H1 (cell line): ENCODE measurements at regions not wholly inside any gene's neighbourhood (a gene's known extent, or its start where the extent isn't known, plus 50 kb on each side); places are given as distances from the start of the nearest gene placed in this dataset.

Experiments
- CTCF ChIA-PET: fragments of 300-600 bp; sonication (Branson Sonifier 250); formaldehyde crosslinking; loops from one replicate; lab custom pipeline; 2021; ENCODE audit not compliant: partially characterized antibody; lab: Charles Lee
- POLR2A ChIA-PET: fragments of 300-600 bp; sonication (Branson Sonifier 250); formaldehyde crosslinking; loops from one replicate; lab custom pipeline; 2021; ENCODE audit warnings: inconsistent platforms; ENCODE audit not compliant: partially characterized antibody; lab: Charles Lee
- DNase-seq, 2 experiments: peaks; one replicate each; pipeline versions ENCODE4 v3.0.0 to v3.0.0-alpha.2; 2010 to 2022; ENCODE audit warnings: low spot score in 2 of 2, low read depth in 1 of 2, mixed read lengths in 1 of 2
- FAIRE-seq: peaks from 2 replicates; lab custom pipeline; 2011; peaks lifted over from hg19 to GRCh38; lab: Jason Lieb, UNC
- H2AFZ ChIP-seq: 2 replicates; pipeline ENCODE4 v1.8.1; 2012; ENCODE audit warnings: low read length, inconsistent platforms
- H2AK5ac ChIP-seq: 2 replicates; pipeline ENCODE4 v1.6.1; 2013; ENCODE audit warnings: low read depth, low read length
- H2BK120ac ChIP-seq: replicated peaks from 2 replicates; pipeline ENCODE3; 2013; ENCODE audit warnings: low read depth, low read length, inconsistent platforms
- H2BK12ac ChIP-seq: 2 replicates; pipeline ENCODE4 v1.6.1; 2013; ENCODE audit warnings: low read depth, low read length
- H2BK15ac ChIP-seq: 2 replicates; pipeline ENCODE4 v1.6.1; 2013; ENCODE audit warnings: low read length
- H2BK20ac ChIP-seq: 2 replicates; pipeline ENCODE4 v1.6.1; 2013; ENCODE audit warnings: low read length
- H2BK5ac ChIP-seq: 2 replicates; pipeline ENCODE4 v1.6.1; 2013; ENCODE audit warnings: low read depth, low read length
- H3K14ac ChIP-seq: 2 replicates; pipeline ENCODE4 v1.6.1; 2013; ENCODE audit warnings: inconsistent platforms; ENCODE audit not compliant: insufficient read length
- H3K18ac ChIP-seq: 2 replicates; pipeline ENCODE4 v1.6.1; 2013; ENCODE audit warnings: low read length; ENCODE audit errors: extremely low read depth
- H3K23ac ChIP-seq: 2 replicates; pipeline ENCODE4 v1.6.1; 2013; ENCODE audit warnings: inconsistent platforms; ENCODE audit not compliant: insufficient read length
- H3K23me2 ChIP-seq: 2 replicates; pipeline ENCODE4 v1.6.1; 2013; ENCODE audit warnings: low read depth, low read length
- H3K27ac ChIP-seq: 2 replicates; pipeline ENCODE4 v1.6.1; 2011; ENCODE audit warnings: low read depth, low read length, inconsistent platforms
- H3K27me3 ChIP-seq, 4 experiments: replicated peaks in 1 of 4; 1 replicate in 1 of 4; 2 replicates in 3 of 4; pipeline versions ENCODE4 v1.6.1 to v1.8.1; 2011 to 2013; ENCODE audit warnings: low read length in 3 of 4, mild to moderate bottlenecking in 3 of 4, inconsistent platforms in 2 of 4, mixed read lengths in 2 of 4, moderate library complexity in 1 of 4; ENCODE audit not compliant: control insufficient read depth in 3 of 4, insufficient read depth in 3 of 4; ENCODE audit errors: extremely low read depth in 1 of 4
- H3K36me3 ChIP-seq, 4 experiments: 2 replicates each; pipeline versions ENCODE4 v1.6.1 to v1.8.1; 2011 to 2013; ENCODE audit warnings: mild to moderate bottlenecking in 4 of 4, low read length in 3 of 4, moderate library complexity in 2 of 4, control low read depth in 1 of 4, inconsistent platforms in 1 of 4; ENCODE audit not compliant: insufficient read depth in 4 of 4, control insufficient read depth in 2 of 4
- H3K4ac ChIP-seq: replicated peaks from 2 replicates; pipeline ENCODE3; 2013; ENCODE audit warnings: low read length, low read depth, mixed read lengths, inconsistent platforms; ENCODE audit not compliant: insufficient read length
- H3K4me1 ChIP-seq, 4 experiments: replicated peaks in 1 of 4; 1 replicate in 1 of 4; 2 replicates in 3 of 4; pipeline versions ENCODE4 v1.6.1 to v1.8.1; 2011 to 2013; ENCODE audit warnings: low read length in 3 of 4, inconsistent platforms in 2 of 4, mixed read lengths in 1 of 4; ENCODE audit not compliant: insufficient read depth in 4 of 4, control insufficient read depth in 3 of 4
- H3K4me2 ChIP-seq, 2 experiments: 2 replicates each; pipeline versions ENCODE4 v1.6.1 to v1.8.1; 2011 to 2013; ENCODE audit warnings: low read depth in 2 of 2, low read length in 2 of 2, control low read depth in 1 of 2, inconsistent platforms in 1 of 2, mild to moderate bottlenecking in 1 of 2; ENCODE audit not compliant: insufficient read depth in 1 of 2
- H3K4me3 ChIP-seq, 4 experiments: fragments of 200-600, 300-600 bp in 1 of 4; sonication (generic), shearing (Covaris generic), sonication (Bioruptor Twin) in 1 of 4; 2 replicates each; pipeline versions ENCODE4 v1.5.1 to v1.8.1; 2011 to 2016; ENCODE audit warnings: low read length in 4 of 4, low read depth in 3 of 4, control low read depth in 2 of 4, inconsistent platforms in 2 of 4, mild to moderate bottlenecking in 2 of 4, mixed read lengths in 1 of 4, moderate library complexity in 1 of 4; ENCODE audit not compliant: insufficient read depth in 2 of 4; ENCODE audit errors: extremely low read depth in 1 of 4
- H3K56ac ChIP-seq: replicated peaks from 2 replicates; pipeline ENCODE3; 2013; ENCODE audit warnings: low read depth, mild to moderate bottlenecking, mixed read lengths, low read length, inconsistent platforms; ENCODE audit not compliant: insufficient read length
- H3K79me1 ChIP-seq: 2 replicates; pipeline ENCODE4 v1.6.1; 2013; ENCODE audit warnings: low read depth, low read length, control low read depth
- H3K79me2 ChIP-seq, 2 experiments: 2 replicates each; pipeline versions ENCODE4 v1.6.1 to v1.8.1; 2012 to 2013; ENCODE audit warnings: low read length in 2 of 2, mild to moderate bottlenecking in 2 of 2, inconsistent platforms in 1 of 2; ENCODE audit not compliant: insufficient read depth in 2 of 2, control insufficient read depth in 1 of 2
- H3K9ac ChIP-seq, 4 experiments: replicated peaks in 1 of 4; 1 replicate in 1 of 4; 2 replicates in 3 of 4; pipeline versions ENCODE4 v1.6.1 to v1.8.1; 2011 to 2013; ENCODE audit warnings: low read depth in 3 of 4, low read length in 3 of 4, control low read depth in 2 of 4, mild to moderate bottlenecking in 2 of 4, moderate library complexity in 2 of 4, inconsistent platforms in 1 of 4; ENCODE audit errors: extremely low read depth in 1 of 4
- H3K9me3 ChIP-seq, 2 experiments: 2 replicates each; pipeline versions ENCODE4 v1.6.1 to v1.8.1; 2012 to 2013; ENCODE audit warnings: mild to moderate bottlenecking in 2 of 2, moderate library complexity in 2 of 2, control low read depth in 1 of 2, inconsistent platforms in 1 of 2, low read depth in 1 of 2, low read length in 1 of 2, mixed read lengths in 1 of 2; ENCODE audit not compliant: insufficient read depth in 2 of 2
- H4K20me1 ChIP-seq, 2 experiments: replicated peaks in 1 of 2; 2 replicates each; pipeline versions ENCODE3 to v1.8.1; 2011 to 2013; ENCODE audit warnings: inconsistent platforms in 2 of 2, low read length in 2 of 2, mild to moderate bottlenecking in 1 of 2; ENCODE audit not compliant: insufficient read depth in 2 of 2, control insufficient read depth in 1 of 2
- H4K5ac ChIP-seq: 2 replicates; pipeline ENCODE4 v1.6.1; 2013; ENCODE audit warnings: low read length, low read depth, mixed read lengths, inconsistent platforms; ENCODE audit not compliant: insufficient read length
- H4K8ac ChIP-seq: 2 replicates; pipeline ENCODE4 v1.8.0; 2013; ENCODE audit warnings: mild to moderate bottlenecking, moderate library complexity, low read length, inconsistent platforms; ENCODE audit not compliant: insufficient read depth; ENCODE audit errors: extremely low read depth
- H4K91ac ChIP-seq: replicated peaks from 2 replicates; pipeline ENCODE3; 2013; ENCODE audit warnings: low read length, mixed read lengths, inconsistent platforms; ENCODE audit not compliant: insufficient read length
- BACH1 ChIP-seq: IDR thresholded peaks from 2 replicates; pipeline ENCODE4 v1.6.1; 2012; ENCODE audit warnings: low read length, improper control_type of control experiment
- EGR1 ChIP-seq: IDR thresholded peaks from 2 replicates; pipeline ENCODE4 v1.6.1; 2011; ENCODE audit warnings: low read depth, low read length, borderline replicate concordance
- EZH2 ChIP-seq: fragments of 200-600 bp; sonication (generic); IDR thresholded peaks from 2 replicates; pipeline ENCODE4 v1.7.1; 2012; ENCODE audit warnings: low read depth, mild to moderate bottlenecking, moderate library complexity, low read length, inconsistent platforms; ENCODE audit not compliant: severe bottlenecking
- GTF2F1 ChIP-seq: IDR thresholded peaks from 2 replicates; pipeline ENCODE4 v1.6.1; 2012; ENCODE audit warnings: low read depth, low read length, improper control_type of control experiment, borderline replicate concordance
- KDM4A ChIP-seq: IDR thresholded peaks from one replicate; pipeline ENCODE4 v1.7.1; 2012; ENCODE audit warnings: low read depth, mild to moderate bottlenecking, moderate library complexity, low read length, inconsistent platforms; ENCODE audit not compliant: severe bottlenecking
- NANOG ChIP-seq: IDR thresholded peaks from 2 replicates; pipeline ENCODE4 v1.6.1; 2011; ENCODE audit warnings: low read length, low read depth, mild to moderate bottlenecking, inconsistent platforms; ENCODE audit not compliant: insufficient read depth, poor library complexity, severe bottlenecking
- SAP30 ChIP-seq: fragments of 300-600 bp; sonication (generic); IDR thresholded peaks from 2 replicates; pipeline ENCODE4 v1.7.1; 2012; ENCODE audit warnings: low read length, moderate library complexity, mild to moderate bottlenecking, inconsistent platforms; ENCODE audit not compliant: insufficient read depth, insufficient replicate concordance
- SIRT6 ChIP-seq: IDR thresholded peaks from one replicate; pipeline ENCODE4 v1.7.1; 2012; ENCODE audit warnings: low read length, inconsistent platforms
- SRF ChIP-seq: IDR thresholded peaks from 2 replicates; pipeline ENCODE4 v1.6.1; 2011; ENCODE audit warnings: mild to moderate bottlenecking, low read depth, low read length, moderate library complexity
- TBP ChIP-seq: IDR thresholded peaks from 2 replicates; pipeline ENCODE4 v1.6.1; 2011; ENCODE audit warnings: low read depth, low read length, improper control_type of control experiment
- WGBS, 2 experiments: shearing (Covaris generic) in 1 of 2; methylation state at CpG; one replicate each; pipeline versions ENCODE4 v1.1.6 to v1.1.7; 2013 to 2015; ENCODE audit warnings: low lambda C conversion rate in 2 of 2, mixed read lengths in 2 of 2, inconsistent platforms in 1 of 2, low coverage in 1 of 2, missing lambda C conversion rate in 1 of 2; ENCODE audit not compliant: insufficient replicate concordance in 2 of 2, insufficient coverage in 1 of 2, insufficient read length in 1 of 2; ENCODE audit errors: extremely low coverage in 1 of 2, missing lambda C conversion rate in 1 of 2; 5-methylcytosine and 5-hydroxymethylcytosine counted together

- Histone ChIP-seq H3K27me3 (no peaks in the 10 kb centered on the region), H3K18ac (no peak overlapping the region), H3K23ac (no peak overlapping the region), H2BK12ac (no peak overlapping the region), H2AFZ (no peak overlapping the region), H3K56ac (no peak overlapping the region), H4K20me1 (no peaks in the 10 kb centered on the region), H3K4me2 (no peak overlapping the region), H3K9ac (no peak overlapping the region), H3K79me1 (no peaks in the 10 kb centered on the region), H2AK5ac (no peak overlapping the region), H2BK5ac (no peak overlapping the region), H3K36me3 (no peaks in the 10 kb centered on the region), H3K4me3 (no peak overlapping the region), H4K5ac (no peak overlapping the region), H2BK120ac (no peak overlapping the region), H3K4me1 (no peaks in the 10 kb centered on the region), H2BK20ac (no peak overlapping the region), H3K4ac (no peak overlapping the region), H3K23me2 (no peaks in the 10 kb centered on the region), H4K91ac (no peak overlapping the region), H3K14ac (no peak overlapping the region), H3K79me2 (no peaks in the 10 kb centered on the region), H2BK15ac (no peak overlapping the region), H4K8ac (no peak overlapping the region), H3K9me3 (no peaks in the 10 kb centered on the region), H3K27ac (no peak overlapping the region)
- DNase-seq (no peak), FAIRE-seq (no peak)
- CTCF ChIA-PET: interaction anchor here (1.1 kb wide), 1 partner anchor 21 kb away, joined by 3 read pairs; no protein-coding TSS in a partner anchor
- POLR2A ChIA-PET: no interaction called here
- WGBS, 2 experiments: 83% methylated on average over 6 of the region's 6 CpGs; no CpG with 5 or more reads in 1 of the 2 experiments
- no peak for TF ChIP-seq GTF2F1
- TF ChIP-seq TBP: no peak
- no peak for TF ChIP-seq EGR1
- TF ChIP-seq SAP30: no peak
- TF ChIP-seq EZH2: no peak
- TF ChIP-seq SIRT6: no peak
- TF ChIP-seq BACH1: no peak
- TF ChIP-seq NANOG: no peak
- no peak for TF ChIP-seq SRF
- TF ChIP-seq KDM4A: no peak
These were observed 312.3 kb upstream of the PLXNA2 start for GRCh38 chr1:208556461-208556860.
